Activated T-helper 1 cell treated with anti-CD3 and anti-CD28 coated beads, Interleukin-12 subunit alpha, Interleukin-12 subunit beta, Interleukin-2, Interleukin-4 antibody, amounts not matched to agents 30 ng/mL and 10 ng/mL and 1 ng/mL, durations not matched to agents 14 hours and 24 hours and 36 hours (primary cell): ENCODE measurements at regions not wholly inside any gene's neighbourhood (a gene's known extent, or its start where the extent isn't known, plus 50 kb on each side); places are given as distances from the start of the nearest gene placed in this dataset.
"Not testable (repeated sequence)": the region's sequence is repeated elsewhere in the genome, so short reads cannot be mapped to it uniquely, and the experiment has no call there.

Experiments
- DNase-seq: peaks from one replicate; pipeline ENCODE4 v3.0.0; 2021; ENCODE audit warnings: low spot score
- H3K27ac Mint-ChIP-seq: one replicate; pipeline ENCODE4 v1.8.0; 2021; ENCODE audit warnings: mild to moderate bottlenecking, mixed read lengths
- H3K27me3 Mint-ChIP-seq: one replicate; pipeline ENCODE4 v1.8.0; 2022; ENCODE audit warnings: mild to moderate bottlenecking, moderate library complexity, mixed read lengths; ENCODE audit not compliant: insufficient read depth
- H3K36me3 Mint-ChIP-seq: one replicate; pipeline ENCODE4 v1.8.0; 2021; ENCODE audit warnings: low read depth, mixed read lengths
- H3K4me1 Mint-ChIP-seq: one replicate; pipeline ENCODE4 v1.8.0; 2021; ENCODE audit warnings: low read depth, mixed read lengths
- H3K4me3 Mint-ChIP-seq: one replicate; pipeline ENCODE4 v1.8.0; 2021; ENCODE audit warnings: mild to moderate bottlenecking, moderate library complexity, mixed read lengths
- H3K9me3 Mint-ChIP-seq: one replicate; pipeline ENCODE4 v1.8.0; 2021; ENCODE audit warnings: mixed read lengths
- intact Hi-C: fragments of 100-400 bp; cut with micrococcal nuclease; formaldehyde crosslinking; loops from one replicate; pipeline ENCODE4 v1.15.1; 2024

GRCh38 chr3:22665528-22665927, 537.6 kb upstream of the UBE2E2 start:
- Mint-ChIP-seq H3K36me3 (no peaks in the 10 kb centered on the region), H3K27me3 (no peaks in the 10 kb centered on the region), H3K27ac (no peak overlapping the region), H3K4me1 (no peaks in the 10 kb centered on the region), H3K4me3 (no peak overlapping the region), H3K9me3 (no peaks in the 10 kb centered on the region)
- DNase-seq: no peak
- intact Hi-C loops: no loop called here

- no peak for DNase-seq
- H3K36me3 Mint-ChIP-seq: no peaks in the 10 kb centered on the region
- no peaks in the 10 kb centered on the region for H3K27me3 Mint-ChIP-seq
- no peak overlapping the region for H3K27ac Mint-ChIP-seq
- intact Hi-C loops: no loop called here
- H3K4me1 Mint-ChIP-seq: no peaks in the 10 kb centered on the region
- no peaks in the 10 kb centered on the region for H3K9me3 Mint-ChIP-seq
- no peak overlapping the region for H3K4me3 Mint-ChIP-seq
Observed at GRCh38 chr3:22666736-22667135, 536.4 kb upstream of the UBE2E2 start.

- no peak overlapping the region for H3K27ac Mint-ChIP-seq
- no peaks in the 10 kb centered on the region for H3K27me3 Mint-ChIP-seq
- no peaks in the 10 kb centered on the region for H3K36me3 Mint-ChIP-seq
- H3K4me1 Mint-ChIP-seq: no peaks in the 10 kb centered on the region
- intact Hi-C loops: no loop called here
- no peak overlapping the region for H3K4me3 Mint-ChIP-seq
- DNase-seq: no peak
- no peaks in the 10 kb centered on the region for H3K9me3 Mint-ChIP-seq
Observed at GRCh38 chr3:22671848-22672247, 531.3 kb upstream of the UBE2E2 start.

GRCh38 chr3:22684739-22685138, 518.4 kb upstream of the UBE2E2 start:
- DNase-seq: no peak
- Mint-ChIP-seq H3K36me3 (no peaks in the 10 kb centered on the region), H3K4me3 (no peak overlapping the region), H3K27ac (no peak overlapping the region), H3K4me1 (no peaks in the 10 kb centered on the region), H3K27me3 (no peaks in the 10 kb centered on the region), H3K9me3 (peaks cover 4% of the 10 kb centered on the region)
- intact Hi-C loops: no loop called here

- Mint-ChIP-seq H3K4me3 (no peak overlapping the region), H3K27ac (no peak overlapping the region), H3K27me3 (no peaks in the 10 kb centered on the region), H3K4me1 (no peaks in the 10 kb centered on the region), H3K36me3 (no peaks in the 10 kb centered on the region), H3K9me3 (peaks cover 4% of the 10 kb centered on the region)
- intact Hi-C loops: no loop called here
- DNase-seq: no peak
Observed at GRCh38 chr3:22685597-22685996, 517.5 kb upstream of the UBE2E2 start.

- intact Hi-C loops: no loop called here
- H3K27ac Mint-ChIP-seq: no peak overlapping the region
- no peak overlapping the region for H3K4me3 Mint-ChIP-seq
- no peaks in the 10 kb centered on the region for H3K36me3 Mint-ChIP-seq
- no peaks in the 10 kb centered on the region for H3K9me3 Mint-ChIP-seq
- H3K27me3 Mint-ChIP-seq: no peaks in the 10 kb centered on the region
- DNase-seq: no peak
- H3K4me1 Mint-ChIP-seq: no peaks in the 10 kb centered on the region
Observed at GRCh38 chr3:22691407-22691806, 511.7 kb upstream of the UBE2E2 start.

GRCh38 chr3:22691856-22692628, 511.1 kb upstream of the UBE2E2 start:
- Mint-ChIP-seq H3K4me3 (no peak overlapping the region), H3K27me3 (no peaks in the 10 kb centered on the region), H3K27ac (no peak overlapping the region), H3K4me1 (no peaks in the 10 kb centered on the region), H3K9me3 (no peaks in the 10 kb centered on the region), H3K36me3 (no peaks in the 10 kb centered on the region)
- DNase-seq: no peak
- intact Hi-C loops: no loop called here

- intact Hi-C loops: no loop called here
- H3K4me3 Mint-ChIP-seq: no peak overlapping the region
- H3K36me3 Mint-ChIP-seq: no peaks in the 10 kb centered on the region
- DNase-seq: no peak
- H3K27me3 Mint-ChIP-seq: no peaks in the 10 kb centered on the region
- no peaks in the 10 kb centered on the region for H3K4me1 Mint-ChIP-seq
- peaks cover 2% of the 10 kb centered on the region for H3K9me3 Mint-ChIP-seq
- H3K27ac Mint-ChIP-seq: no peak overlapping the region
Observed at GRCh38 chr3:22700876-22701275, 502.3 kb upstream of the UBE2E2 start.

- intact Hi-C loops: no loop called here
Observed at GRCh38 chr3:22704166-22704565, 499.0 kb upstream of the UBE2E2 start.

GRCh38 chr3:22704571-22705354, 498.4 kb upstream of the UBE2E2 start:
- Mint-ChIP-seq H3K4me1 (no peaks in the 10 kb centered on the region), H3K27me3 (no peaks in the 10 kb centered on the region), H3K36me3 (no peaks in the 10 kb centered on the region), H3K4me3 (no peak overlapping the region), H3K27ac (no peak overlapping the region), H3K9me3 (peaks cover 19% of the 10 kb centered on the region)
- no peak for DNase-seq
- intact Hi-C loops: no loop called here

More at GRCh38 chr3:22704166-22704565, 499.0 kb upstream of the UBE2E2 start:
- Mint-ChIP-seq H3K27me3 (no peaks in the 10 kb centered on the region), H3K9me3 (peaks cover 14% of the 10 kb centered on the region), H3K4me3 (no peak overlapping the region), H3K36me3 (no peaks in the 10 kb centered on the region), H3K4me1 (no peaks in the 10 kb centered on the region), H3K27ac (no peak overlapping the region)
- DNase-seq: no peak

- H3K36me3 Mint-ChIP-seq, H3K4me3 Mint-ChIP-seq, H3K27ac Mint-ChIP-seq, DNase-seq, H3K27me3 Mint-ChIP-seq, H3K4me1 Mint-ChIP-seq, intact Hi-C loops: not testable (repeated sequence)
- H3K9me3 Mint-ChIP-seq: peaks cover 21% of the 10 kb centered on the region
Observed at GRCh38 chr3:22706922-22707321, 496.2 kb upstream of the UBE2E2 start.

- intact Hi-C loops: no loop called here
- no peak for DNase-seq
- H3K9me3 Mint-ChIP-seq: peaks cover 18% of the 10 kb centered on the region
- no peaks in the 10 kb centered on the region for H3K36me3 Mint-ChIP-seq
- no peak overlapping the region for H3K4me3 Mint-ChIP-seq
- no peaks in the 10 kb centered on the region for H3K27me3 Mint-ChIP-seq
- H3K4me1 Mint-ChIP-seq: no peaks in the 10 kb centered on the region
- no peak overlapping the region for H3K27ac Mint-ChIP-seq
Observed at GRCh38 chr3:22713936-22714335, 489.2 kb upstream of the UBE2E2 start.

GRCh38 chr3:22714749-22715148, 488.4 kb upstream of the UBE2E2 start:
- intact Hi-C loops: no loop called here
- Mint-ChIP-seq H3K27me3 (no peaks in the 10 kb centered on the region), H3K27ac (no peak overlapping the region), H3K9me3 (peaks cover 10% of the 10 kb centered on the region), H3K36me3 (no peaks in the 10 kb centered on the region), H3K4me1 (no peaks in the 10 kb centered on the region), H3K4me3 (no peak overlapping the region)
- DNase-seq: no peak
